Transverse colon (tissue), 4 donors: ENCODE measurements at regions not wholly inside any gene's neighbourhood (a gene's known extent, or its start where the extent isn't known, plus 50 kb on each side); places are given as distances from the start of the nearest gene placed in this dataset.

ENCODE experiments used
- POLR2AphosphoS5 ChIP-seq, 3 donors: sonication (generic); formaldehyde crosslinking; IDR thresholded peaks; one replicate each; pipeline ENCODE4 v1.6.1; 2016; ENCODE audit warnings: antibody characterized with exemption in 3 of 3
- TF ChIP-seq, protein P1 (sequence below), 5 experiments: fragments of 200-600 bp in 3 of 5; fragments of 450-650 bp in 2 of 5; sonication (generic) in 3 of 5; IDR thresholded peaks; 1 replicate in 2 of 5; 2 replicates in 3 of 5; pipeline ENCODE4 v1.5.1; 2016 to 2017; ENCODE audit warnings: antibody characterized with exemption in 5 of 5, inconsistent platforms in 3 of 5, mild to moderate bottlenecking in 2 of 5, moderate library complexity in 1 of 5

DNA sequence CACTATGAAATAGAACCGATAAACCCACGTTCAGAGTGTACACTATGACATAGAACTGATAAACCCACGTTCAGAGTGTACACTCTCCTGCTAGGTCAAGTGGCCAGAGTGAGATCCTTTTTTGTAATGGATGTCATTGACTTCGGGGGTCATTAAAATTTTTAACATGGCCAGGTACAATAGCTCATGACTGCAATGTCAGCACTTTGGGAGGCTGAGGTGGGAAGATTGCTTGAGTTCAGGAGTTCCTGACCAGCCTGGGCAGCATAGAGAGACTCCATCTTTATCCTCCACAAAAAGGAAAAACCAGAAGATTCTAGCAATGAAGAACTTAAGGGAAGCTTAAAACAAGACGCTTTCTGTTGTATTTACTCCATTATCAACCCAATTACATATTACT lies 439.7 kb upstream of the FRG1 start:
- no peak for TF ChIP-seq POLR2AphosphoS5 (IDR thresholded peaks at IDR 0.05)
- TF ChIP-seq, protein P1, sequence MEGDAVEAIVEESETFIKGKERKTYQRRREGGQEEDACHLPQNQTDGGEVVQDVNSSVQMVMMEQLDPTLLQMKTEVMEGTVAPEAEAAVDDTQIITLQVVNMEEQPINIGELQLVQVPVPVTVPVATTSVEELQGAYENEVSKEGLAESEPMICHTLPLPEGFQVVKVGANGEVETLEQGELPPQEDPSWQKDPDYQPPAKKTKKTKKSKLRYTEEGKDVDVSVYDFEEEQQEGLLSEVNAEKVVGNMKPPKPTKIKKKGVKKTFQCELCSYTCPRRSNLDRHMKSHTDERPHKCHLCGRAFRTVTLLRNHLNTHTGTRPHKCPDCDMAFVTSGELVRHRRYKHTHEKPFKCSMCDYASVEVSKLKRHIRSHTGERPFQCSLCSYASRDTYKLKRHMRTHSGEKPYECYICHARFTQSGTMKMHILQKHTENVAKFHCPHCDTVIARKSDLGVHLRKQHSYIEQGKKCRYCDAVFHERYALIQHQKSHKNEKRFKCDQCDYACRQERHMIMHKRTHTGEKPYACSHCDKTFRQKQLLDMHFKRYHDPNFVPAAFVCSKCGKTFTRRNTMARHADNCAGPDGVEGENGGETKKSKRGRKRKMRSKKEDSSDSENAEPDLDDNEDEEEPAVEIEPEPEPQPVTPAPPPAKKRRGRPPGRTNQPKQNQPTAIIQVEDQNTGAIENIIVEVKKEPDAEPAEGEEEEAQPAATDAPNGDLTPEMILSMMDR (IDR thresholded peaks at IDR 0.05), result no peak
